Activated CD8-positive, alpha-beta T cell treated with anti-CD3 and anti-CD28 coated beads for 36 hours (primary cell): ENCODE measurements at regions not wholly inside any gene's neighbourhood (a gene's known extent, or its start where the extent isn't known, plus 50 kb on each side); places are given as distances from the start of the nearest gene placed in this dataset.

Experiments used
- ATAC-seq: fragments of 200-7000 bp; cut with Tn5 transposase; one replicate; pipeline ENCODE4 v1.10.0; 2021; ENCODE audit warnings: mild to moderate bottlenecking, moderate library complexity
- CTCF ChIA-PET: fragments of 350-600 bp; sonication (Branson Sonifier 250); formaldehyde crosslinking; loops from one replicate; lab custom pipeline; 2021; ENCODE audit warnings: antibody characterized with exemption; lab: Charles Lee
- POLR2A ChIA-PET: fragments of 350-600 bp; sonication (Branson Sonifier 250); formaldehyde crosslinking; loops from one replicate; lab custom pipeline; 2021; ENCODE audit warnings: antibody characterized with exemption; lab: Charles Lee
- DNase-seq: peaks from one replicate; pipeline ENCODE4 v3.0.0-alpha.2; 2020
- H3K27ac Mint-ChIP-seq: one replicate; pipeline ENCODE4 v1.8.0; 2021; ENCODE audit warnings: mild to moderate bottlenecking, mixed read lengths
- H3K27me3 Mint-ChIP-seq: one replicate; pipeline ENCODE4 v1.8.0; 2021; ENCODE audit warnings: mixed read lengths
- H3K36me3 Mint-ChIP-seq: one replicate; pipeline ENCODE4 v1.8.0; 2021; ENCODE audit warnings: low read depth, mixed read lengths
- H3K4me1 Mint-ChIP-seq: one replicate; pipeline ENCODE4 v1.8.0; 2021; ENCODE audit warnings: low read depth, mixed read lengths
- H3K4me3 Mint-ChIP-seq: one replicate; pipeline ENCODE4 v1.8.0; 2021; ENCODE audit warnings: mild to moderate bottlenecking, moderate library complexity, mixed read lengths
- H3K9me3 Mint-ChIP-seq: one replicate; pipeline ENCODE4 v1.8.0; 2021; ENCODE audit warnings: mixed read lengths
- CTCF ChIP-seq: fragments of 200-600 bp; IDR thresholded peaks from one replicate; pipeline ENCODE4 v1.8.0; 2022; ENCODE audit warnings: antibody characterized with exemption, mild to moderate bottlenecking
- intact Hi-C: fragments of 100-400 bp; cut with micrococcal nuclease; formaldehyde crosslinking; loops from one replicate; pipeline ENCODE4 v1.10.0; 2022

- no peak for DNase-seq
- CTCF ChIA-PET = interaction anchor here (1.9 kb wide), 1 partner anchor 77 kb away, joined by 4 read pairs; no protein-coding TSS in a partner anchor
- H3K4me3 Mint-ChIP-seq = no peak overlapping the region
- ATAC-seq = no peak
- no peak overlapping the region for H3K27ac Mint-ChIP-seq
- no peaks in the 10 kb centered on the region for H3K27me3 Mint-ChIP-seq
- no peaks in the 10 kb centered on the region for H3K36me3 Mint-ChIP-seq
- intact Hi-C loops = no loop called here
- POLR2A ChIA-PET = interaction anchor here (0.7 kb wide), 1 partner anchor 52 kb away, joined by 3 read pairs; no protein-coding TSS in a partner anchor
- no peak for TF ChIP-seq CTCF
- peaks cover 11% of the 10 kb centered on the region for H3K4me1 Mint-ChIP-seq
- H3K9me3 Mint-ChIP-seq = no peaks in the 10 kb centered on the region
Observed at GRCh38 chrX:10042055-10042454, 74.9 kb downstream of the CLDN34 start.

GRCh38 chrX:10043386-10043785 is 76.2 kb downstream of the CLDN34 start:
- no peak for ATAC-seq
- intact Hi-C loops = no loop called here
- Mint-ChIP-seq H3K27me3 (no peaks in the 10 kb centered on the region), H3K9me3 (no peaks in the 10 kb centered on the region), H3K36me3 (no peaks in the 10 kb centered on the region), H3K4me3 (no peak overlapping the region), H3K27ac (no peak overlapping the region), H3K4me1 (peaks cover 11% of the 10 kb centered on the region)
- no peak for DNase-seq
- no peak for TF ChIP-seq CTCF
- ChIA-PET CTCF (no interaction called here), POLR2A (interaction anchor here (1.0 kb wide), 1 partner anchor 28 kb away, joined by 4 read pairs; no protein-coding TSS in a partner anchor)

GRCh38 chrX:10044021-10044420 is 76.9 kb downstream of the CLDN34 start:
- H3K4me1 Mint-ChIP-seq = peaks cover 11% of the 10 kb centered on the region
- TF ChIP-seq CTCF = no peak
- H3K27me3 Mint-ChIP-seq = no peaks in the 10 kb centered on the region

GRCh38 chrX:10045327-10046000 is 78.3 kb downstream of the CLDN34 start:
- TF ChIP-seq CTCF = no peak
- ChIA-PET CTCF (no interaction called here), POLR2A (no interaction called here)
- Mint-ChIP-seq H3K27me3 (no peaks in the 10 kb centered on the region), H3K9me3 (no peaks in the 10 kb centered on the region), H3K27ac (no peak overlapping the region), H3K4me3 (no peak overlapping the region), H3K36me3 (no peaks in the 10 kb centered on the region), H3K4me1 (no peaks in the 10 kb centered on the region)
- ATAC-seq (no peak), DNase-seq (no peak)
- intact Hi-C loops = no loop called here

More at GRCh38 chrX:10044021-10044420, 76.9 kb downstream of the CLDN34 start:
- Mint-ChIP-seq H3K27ac (no peak overlapping the region), H3K36me3 (no peaks in the 10 kb centered on the region), H3K9me3 (no peaks in the 10 kb centered on the region), H3K4me3 (no peak overlapping the region)
- ATAC-seq (no peak), DNase-seq (no peak)
- intact Hi-C loops = no loop called here
- ChIA-PET CTCF (no interaction called here), POLR2A (no interaction called here)

GRCh38 chrX:10047133-10047532 is 80.0 kb downstream of the CLDN34 start:
- ChIA-PET POLR2A (no interaction called here), CTCF (no interaction called here)
- no peak for TF ChIP-seq CTCF
- Mint-ChIP-seq H3K27ac (no peak overlapping the region), H3K4me3 (no peak overlapping the region), H3K9me3 (no peaks in the 10 kb centered on the region), H3K4me1 (peaks cover 10% of the 10 kb centered on the region), H3K36me3 (no peaks in the 10 kb centered on the region), H3K27me3 (no peaks in the 10 kb centered on the region)
- intact Hi-C loops = no loop called here
- ATAC-seq (no peak), DNase-seq (no peak)
